HCT116 (cell line): ENCODE measurements at regions not wholly inside any gene's neighbourhood (a gene's known extent, or its start where the extent isn't known, plus 50 kb on each side); places are given as distances from the start of the nearest gene placed in this dataset.

Experiments used
- ATAC-seq: fragments of 200-7000 bp; cut with Tn5 transposase; 2 replicates; pipeline ENCODE4 v1.9.1; 2020; ENCODE audit warnings: mild to moderate bottlenecking, moderate library complexity
- BruUV-seq: library from RNA; stranded (reverse); fragments of 400-500 nt; replicated peaks from 2 replicates; lab custom pipeline; 2021; lab: Mats Ljungman, UMichigan
- CTCF ChIA-PET: fragments of 300-600 bp; sonication (Branson Sonifier 250); formaldehyde crosslinking; loops from one replicate; lab custom pipeline; 2021; ENCODE audit warnings: antibody characterized with exemption; lab: Charles Lee
- POLR2A ChIA-PET: fragments of 300-600, 350-600 bp; sonication (Branson Sonifier 250); formaldehyde crosslinking; loops from one replicate; lab custom pipeline; 2021; ENCODE audit warnings: antibody characterized with exemption; lab: Charles Lee
- RAD21 ChIA-PET, 2 experiments: fragments of 300-600 bp; sonication (Branson Sonifier 250); formaldehyde crosslinking; loops; one replicate each; lab custom pipeline; 2023; ENCODE audit warnings: low total read pairs in 2 of 2; ENCODE audit not compliant: uncharacterized antibody in 2 of 2, unreplicated experiment in 2 of 2, low non-redundant PET in 1 of 2; lab: Charles Lee
- DNase-seq: peaks from one replicate; pipeline ENCODE4 v3.0.0-alpha.2; 2010; ENCODE audit warnings: low read depth, low spot score
- H2AFZ ChIP-seq: fragments of 200-600 bp; shearing (Covaris generic), sonication (generic); 2 replicates; pipeline ENCODE4 v1.6.1; 2017; ENCODE audit warnings: low read depth, mixed run types, mixed read lengths, antibody characterized with exemption, low read length; ENCODE audit not compliant: poor library complexity, severe bottlenecking
- H3K27ac ChIP-seq: 2 replicates; pipeline ENCODE4 v1.5.1; 2012; ENCODE audit warnings: low read depth, low read length
- H3K27me3 ChIP-seq: fragments of 200-600 bp; sonication (generic); 2 replicates; pipeline ENCODE4 v1.6.1; 2016; ENCODE audit warnings: mixed run types, low read length, mixed read lengths; ENCODE audit not compliant: insufficient read depth
- H3K36me3 ChIP-seq, 2 experiments: fragments of 200-500 bp in 1 of 2; fragments of 200-600 bp in 1 of 2; sonication (Bioruptor generic) in 1 of 2; sonication (generic) in 1 of 2; 2 replicates each; pipeline versions ENCODE4 v1.5.1 to v1.6.1; 2014 to 2016; ENCODE audit warnings: low read length in 2 of 2, inconsistent platforms in 1 of 2, mixed read lengths in 1 of 2, mixed run types in 1 of 2; ENCODE audit not compliant: insufficient read depth in 2 of 2, control insufficient read depth in 1 of 2
- H3K4me1 ChIP-seq, 2 experiments: fragments of 200-600 bp in 1 of 2; sonication (generic) in 1 of 2; 2 replicates each; pipeline versions ENCODE4 v1.5.1 to v1.6.1; 2012 to 2017; ENCODE audit warnings: low read length in 2 of 2, inconsistent platforms in 1 of 2, mild to moderate bottlenecking in 1 of 2, mixed read lengths in 1 of 2, mixed run types in 1 of 2, moderate library complexity in 1 of 2; ENCODE audit not compliant: insufficient read depth in 2 of 2, control insufficient read depth in 1 of 2
- H3K4me2 ChIP-seq: fragments of 200-600 bp; sonication (generic); 2 replicates; pipeline ENCODE4 v1.6.1; 2017; ENCODE audit warnings: mixed run types, low read length, mixed read lengths
- H3K4me3 ChIP-seq, 2 experiments: fragments of 200-600 bp in 1 of 2; sonication (generic) in 1 of 2; replicated peaks in 1 of 2; 2 replicates each; pipeline ENCODE4 v1.5.1; 2011 to 2016; ENCODE audit warnings: low read length in 2 of 2, control low read depth in 1 of 2, low read depth in 1 of 2, mild to moderate bottlenecking in 1 of 2, mixed read lengths in 1 of 2, mixed run types in 1 of 2
- H3K79me2 ChIP-seq: fragments of 200-600 bp; sonication (generic); 2 replicates; pipeline ENCODE4 v1.6.1; 2017; ENCODE audit warnings: mild to moderate bottlenecking, mixed run types, low read length, moderate library complexity, mixed read lengths; ENCODE audit not compliant: insufficient read depth
- H3K9ac ChIP-seq: fragments of 200-600 bp; sonication (generic); 2 replicates; pipeline ENCODE4 v1.6.1; 2016; ENCODE audit warnings: low read length, mixed read lengths
- H3K9me2 ChIP-seq: fragments of 200-600 bp; sonication (generic), shearing (Covaris generic); 2 replicates; pipeline ENCODE4 v1.6.1; 2017; ENCODE audit warnings: mixed run types, mild to moderate bottlenecking, moderate library complexity; ENCODE audit not compliant: insufficient read depth
- H3K9me3 ChIP-seq, 2 experiments: fragments of 200-500 bp in 1 of 2; fragments of 200-600 bp in 1 of 2; sonication (Bioruptor generic) in 1 of 2; sonication (generic) in 1 of 2; 2 replicates each; pipeline ENCODE4 v1.6.1; 2014 to 2017; ENCODE audit warnings: low read length in 2 of 2, mixed read lengths in 2 of 2, inconsistent platforms in 1 of 2, low read depth in 1 of 2, mild to moderate bottlenecking in 1 of 2, mixed run types in 1 of 2, moderate library complexity in 1 of 2; ENCODE audit not compliant: control insufficient read depth in 1 of 2, insufficient read depth in 1 of 2
- H4K20me1 ChIP-seq: fragments of 200-600 bp; sonication (generic), shearing (Covaris generic); 2 replicates; pipeline ENCODE4 v1.6.1; 2017; ENCODE audit warnings: mixed run types, mild to moderate bottlenecking, moderate library complexity; ENCODE audit not compliant: insufficient read depth
- TCF7L2 ChIP-seq: IDR thresholded peaks from 2 replicates; pipeline ENCODE4 v1.7.0; 2011; ENCODE audit warnings: borderline replicate concordance, inconsistent platforms; ENCODE audit not compliant: insufficient read depth, insufficient read length; ENCODE audit errors: extremely low read depth
- ZBTB33 ChIP-seq: IDR thresholded peaks from 2 replicates; pipeline ENCODE4 v1.6.1; 2011; ENCODE audit warnings: mild to moderate bottlenecking, low read length, moderate library complexity; ENCODE audit not compliant: insufficient replicate concordance; ENCODE audit errors: extremely low read depth
- ZFX ChIP-seq: fragments of 450-650 bp; IDR thresholded peaks from 2 replicates; pipeline ENCODE4 v1.6.1; 2017
- intact Hi-C: fragments of 100-400 bp; cut with micrococcal nuclease; formaldehyde crosslinking; loops from 2 replicates; pipeline ENCODE4 v1.10.0; 2022

GRCh38 chr9:13331320-13331719 is 51.8 kb upstream of the MPDZ start (continued):
- no peak for TF ChIP-seq ZBTB33

- TF ChIP-seq TCF7L2, result no peak
- no peak for TF ChIP-seq ZFX
- DNase-seq (no peak), ATAC-seq (no peak)
- H3K4me1 ChIP-seq, result no peaks in the 10 kb centered on the region
- ChIA-PET RAD21 (no interaction called here), CTCF (interaction anchor here (1.3 kb wide), 1 partner anchor 17 kb away, joined by 3 read pairs; no protein-coding TSS in a partner anchor), POLR2A (no interaction called here)
- H3K79me2 ChIP-seq, result no peaks in the 10 kb centered on the region
- H3K9me3 ChIP-seq, result no peaks in the 10 kb centered on the region
- no peak overlapping the region for H3K9ac ChIP-seq
- intact Hi-C loops, result no loop called here
- H3K27me3 ChIP-seq, result no peaks in the 10 kb centered on the region
- H4K20me1 ChIP-seq, result no peaks in the 10 kb centered on the region
- no peak overlapping the region for H3K4me3 ChIP-seq
- BruUV-seq, result no TSS peak
- H2AFZ ChIP-seq, result no peak overlapping the region
- no peaks in the 10 kb centered on the region for H3K36me3 ChIP-seq
- no peaks in the 10 kb centered on the region for H3K9me2 ChIP-seq
- H3K4me2 ChIP-seq, result no peak overlapping the region
- no peak overlapping the region for H3K27ac ChIP-seq
Observed at GRCh38 chr9:13330396-13331004, 51.0 kb upstream of the MPDZ start.
